Esophagus squamous epithelium (tissue), 4 donors: ENCODE measurements at regions not wholly inside any gene's neighbourhood (a gene's known extent, or its start where the extent isn't known, plus 50 kb on each side); places are given as distances from the start of the nearest gene placed in this dataset.

Experiments used
- CTCF ChIP-seq, 6 experiments: fragments of 450-650 bp in 4 of 6; fragments of 200-600 bp in 2 of 6; sonication (generic) in 2 of 6; IDR thresholded peaks; one replicate each; pipeline ENCODE4 v1.5.1; 2016 to 2019; ENCODE audit warnings: antibody characterized with exemption in 6 of 6, mild to moderate bottlenecking in 4 of 6, moderate library complexity in 4 of 6
- POLR2A ChIP-seq, 4 donors: fragments of 450-650 bp; IDR thresholded peaks; one replicate each; pipeline ENCODE4 v1.6.1; 2017; ENCODE audit warnings: antibody characterized with exemption in 4 of 4, mild to moderate bottlenecking in 4 of 4, moderate library complexity in 3 of 4

DNA sequence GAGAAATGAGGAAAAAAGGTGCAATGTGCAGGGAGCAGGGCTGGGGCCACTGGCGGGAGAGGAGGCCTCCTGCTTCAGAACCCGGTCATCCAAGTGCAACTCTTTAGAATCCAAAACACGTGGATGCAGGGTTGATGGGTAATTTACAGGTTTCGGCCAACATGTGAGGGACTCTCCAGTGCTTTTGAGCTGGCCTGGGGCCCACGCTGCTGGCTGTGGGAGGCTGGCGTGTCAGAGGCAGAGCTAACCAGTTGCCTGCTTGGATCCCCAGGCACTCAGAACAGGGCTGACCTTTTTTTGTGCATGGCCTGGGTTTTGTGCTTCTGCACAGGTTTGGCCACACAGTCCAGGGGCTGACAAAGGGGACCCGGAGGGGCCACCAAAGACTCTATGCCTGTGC lies 61.6 kb downstream of the GADD45G start:
- no peak for TF ChIP-seq CTCF (IDR thresholded peaks at IDR 0.05)
- TF ChIP-seq POLR2A (IDR thresholded peaks at IDR 0.05), result no peak
